ENCODE measurements at regions not wholly inside any gene's neighbourhood (a gene's known extent, or its start where the extent isn't known, plus 50 kb on each side); places are given as distances from the start of the nearest gene placed in this dataset.

DNA sequence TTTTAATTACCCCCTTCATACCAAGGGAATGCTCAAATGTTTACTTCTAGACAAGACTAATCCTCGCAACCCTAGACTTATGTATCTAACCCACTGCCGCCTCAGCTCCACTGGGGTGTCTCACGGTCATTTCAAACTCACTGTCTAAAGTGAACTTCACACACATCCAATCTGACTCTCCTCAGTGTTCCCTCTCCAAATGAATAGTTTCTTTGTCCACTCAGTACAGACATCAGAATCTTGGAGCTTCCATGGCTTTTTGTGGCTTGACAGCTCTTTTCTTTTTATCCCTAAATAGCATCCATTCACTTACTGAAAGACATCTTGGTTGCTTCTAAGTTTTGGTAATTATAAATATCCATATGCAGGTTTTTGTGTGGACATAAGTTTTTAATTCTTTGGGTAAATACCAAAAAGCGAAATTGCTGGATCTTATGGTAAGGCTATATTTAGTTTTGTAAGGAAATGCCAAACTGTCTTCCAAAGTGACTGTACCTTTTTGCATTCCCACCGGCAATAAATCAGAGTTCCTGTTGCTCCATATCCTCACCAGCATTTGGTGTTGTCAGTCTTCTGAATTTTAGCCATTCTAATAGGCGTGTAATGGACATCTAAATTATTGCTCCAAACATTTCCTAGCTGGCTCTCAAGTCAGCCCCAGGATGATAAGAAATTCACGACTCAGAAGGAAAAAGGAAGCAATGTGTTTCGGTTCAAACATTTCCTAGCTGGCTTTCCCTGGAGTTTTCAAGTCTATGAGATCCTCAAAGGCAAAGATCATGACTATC lies 73.1 kb downstream of the DNAAF9 start:
- CTCF ChIA-PET = no interaction called here
- H3K27me3 ChIP-seq (ENCODE audit: control insufficient read depth in 1 of 2, insufficient read depth in 2 of 2, low read length in 2 of 2) = no peaks in the 10 kb centered on the region
- no peaks in the 10 kb centered on the region for H3K9me3 ChIP-seq (ENCODE audit: control insufficient read depth in 1 of 2, insufficient read depth in 1 of 2, low read length in 2 of 2)
- ATAC-seq (ENCODE audit: poor library complexity) (no peak), DNase-seq (no peak)
- H3K27ac ChIP-seq (ENCODE audit: low read depth in 1 of 2, low read length in 2 of 2) = no peak overlapping the region
- H3K4me3 ChIP-seq (ENCODE audit: low read length) = no peak overlapping the region
- TF ChIP-seq, protein P1, sequence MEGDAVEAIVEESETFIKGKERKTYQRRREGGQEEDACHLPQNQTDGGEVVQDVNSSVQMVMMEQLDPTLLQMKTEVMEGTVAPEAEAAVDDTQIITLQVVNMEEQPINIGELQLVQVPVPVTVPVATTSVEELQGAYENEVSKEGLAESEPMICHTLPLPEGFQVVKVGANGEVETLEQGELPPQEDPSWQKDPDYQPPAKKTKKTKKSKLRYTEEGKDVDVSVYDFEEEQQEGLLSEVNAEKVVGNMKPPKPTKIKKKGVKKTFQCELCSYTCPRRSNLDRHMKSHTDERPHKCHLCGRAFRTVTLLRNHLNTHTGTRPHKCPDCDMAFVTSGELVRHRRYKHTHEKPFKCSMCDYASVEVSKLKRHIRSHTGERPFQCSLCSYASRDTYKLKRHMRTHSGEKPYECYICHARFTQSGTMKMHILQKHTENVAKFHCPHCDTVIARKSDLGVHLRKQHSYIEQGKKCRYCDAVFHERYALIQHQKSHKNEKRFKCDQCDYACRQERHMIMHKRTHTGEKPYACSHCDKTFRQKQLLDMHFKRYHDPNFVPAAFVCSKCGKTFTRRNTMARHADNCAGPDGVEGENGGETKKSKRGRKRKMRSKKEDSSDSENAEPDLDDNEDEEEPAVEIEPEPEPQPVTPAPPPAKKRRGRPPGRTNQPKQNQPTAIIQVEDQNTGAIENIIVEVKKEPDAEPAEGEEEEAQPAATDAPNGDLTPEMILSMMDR (IDR thresholded peaks at IDR 0.05) = no peak
- Mint-ChIP-seq H3K9me3 (no peaks in the 10 kb centered on the region), H3K27ac (no peak overlapping the region), H3K36me3 (ENCODE audit: low read depth) (peaks cover 9% of the 10 kb centered on the region), H3K4me1 (ENCODE audit: low read depth) (peaks cover 14% of the 10 kb centered on the region), H3K4me3 (no peak overlapping the region), H3K27me3 (no peaks in the 10 kb centered on the region)
- no peaks in the 10 kb centered on the region for H3K36me3 ChIP-seq (ENCODE audit: insufficient read depth, low read length)
- intact Hi-C loops (cut with DNase I, micrococcal nuclease) = no loop called here
- H3K4me1 ChIP-seq (ENCODE audit: insufficient read depth, low read length) = peaks cover under 1% of the 10 kb centered on the region
- POLR2A ChIA-PET = no interaction called here

DNA sequence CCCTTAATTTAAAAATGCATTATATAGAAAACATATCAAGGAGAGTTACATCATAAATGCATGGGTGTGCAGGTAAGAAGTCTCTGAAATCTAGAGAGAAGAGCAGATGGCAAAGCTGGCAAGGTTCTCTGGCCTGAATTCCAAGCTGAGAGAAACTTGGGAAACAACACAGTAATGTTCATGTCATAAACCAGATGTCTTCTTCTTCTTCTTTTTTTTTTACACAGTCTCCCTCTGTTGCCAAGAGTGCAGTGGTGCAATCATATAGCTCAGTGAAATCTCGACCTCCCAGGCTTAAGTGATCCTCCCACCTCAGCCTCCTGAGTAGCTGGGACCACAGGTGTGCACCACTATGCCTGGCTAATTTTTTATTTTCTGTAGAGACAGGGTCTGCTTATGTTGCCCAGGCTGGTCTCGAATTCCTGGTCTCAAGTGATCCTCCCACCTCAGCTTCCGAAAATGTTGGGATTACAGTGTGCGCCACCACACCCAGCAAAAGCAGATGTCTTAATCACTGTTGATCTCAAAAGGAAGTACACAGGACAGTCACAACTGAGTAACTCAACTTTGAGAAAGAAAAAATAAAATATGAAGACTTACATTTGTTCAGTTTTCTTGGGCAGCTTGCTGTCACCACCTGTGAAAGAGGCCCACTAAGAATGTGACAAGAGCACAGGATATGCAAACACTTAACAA lies 77.3 kb downstream of the DNAAF9 start:
- intact Hi-C loops (cut with DNase I, micrococcal nuclease) = no loop called here
- Mint-ChIP-seq H3K9me3 (no peaks in the 10 kb centered on the region), H3K4me1 (ENCODE audit: low read depth) (peaks cover 35% of the 10 kb centered on the region), H3K27me3 (no peaks in the 10 kb centered on the region), H3K4me3 (no peak overlapping the region), H3K36me3 (ENCODE audit: low read depth) (peaks cover 9% of the 10 kb centered on the region), H3K27ac (peak overlapping the region; percentile 31)
- CTCF ChIA-PET = interaction anchor here (0.7 kb wide), 1 partner anchor 1046 kb away, joined by 3 read pairs; no protein-coding TSS in a partner anchor
- peak; percentile 37 for ATAC-seq (ENCODE audit: poor library complexity)
- H3K27me3 ChIP-seq (ENCODE audit: control insufficient read depth in 1 of 2, insufficient read depth in 2 of 2, low read length in 2 of 2) = no peaks in the 10 kb centered on the region
- DNase-seq = peak in 1 of 14 experiments; percentile 4
- H3K4me1 ChIP-seq (ENCODE audit: insufficient read depth, low read length) = peaks cover 20% of the 10 kb centered on the region
- H3K36me3 ChIP-seq (ENCODE audit: insufficient read depth, low read length) = peaks cover under 1% of the 10 kb centered on the region
- no peak overlapping the region for H3K27ac ChIP-seq (ENCODE audit: low read depth in 1 of 2, low read length in 2 of 2)
- H3K9me3 ChIP-seq (ENCODE audit: control insufficient read depth in 1 of 2, insufficient read depth in 1 of 2, low read length in 2 of 2) = no peaks in the 10 kb centered on the region
- POLR2A ChIA-PET = interaction anchor here (0.6 kb wide), 1 partner anchor 209 kb away, joined by 3 read pairs; no protein-coding TSS in a partner anchor
- no peak overlapping the region for H3K4me3 ChIP-seq (ENCODE audit: low read length)
- TF ChIP-seq, protein P1 (IDR thresholded peaks at IDR 0.05) = no peak

DNA sequence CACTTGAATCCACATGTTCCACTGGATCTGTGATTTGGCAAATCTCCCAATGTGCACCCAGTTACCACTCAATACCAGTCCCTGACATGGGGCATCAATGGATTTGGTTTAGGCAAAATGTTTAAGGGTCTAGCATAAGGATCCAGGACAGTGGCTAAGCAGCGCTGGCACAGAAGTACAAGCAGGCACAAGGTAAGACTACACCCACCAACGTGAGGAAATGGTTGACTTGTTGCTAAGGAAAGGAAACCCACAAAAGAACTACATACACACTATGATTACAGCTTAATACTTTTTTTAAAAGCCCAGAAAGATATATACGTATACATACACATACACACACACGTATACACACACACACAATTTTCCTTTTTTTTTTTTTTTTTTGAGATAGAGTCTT lies 79.0 kb downstream of the DNAAF9 start:
- intact Hi-C loops (cut with DNase I, micrococcal nuclease) = no loop called here
- peak; percentile 87 for ATAC-seq (ENCODE audit: poor library complexity)
- H3K4me1 Mint-ChIP-seq (ENCODE audit: low read depth) = peaks cover 35% of the 10 kb centered on the region
- H3K27ac Mint-ChIP-seq = peak overlapping the region; percentile 52
- DNase-seq = peak in 4 of 14 experiments; percentile 15 to 68 (median 28)
- H3K27me3 Mint-ChIP-seq = no peaks in the 10 kb centered on the region
- Histone ChIP-seq H3K27me3 (ENCODE audit: control insufficient read depth in 1 of 2, insufficient read depth in 2 of 2, low read length in 2 of 2) (no peaks in the 10 kb centered on the region), H3K4me3 (ENCODE audit: low read length) (no peak overlapping the region), H3K27ac (ENCODE audit: low read depth in 1 of 2, low read length in 2 of 2) (no peak overlapping the region), H3K9me3 (ENCODE audit: control insufficient read depth in 1 of 2, insufficient read depth in 1 of 2, low read length in 2 of 2) (no peaks in the 10 kb centered on the region), H3K36me3 (ENCODE audit: insufficient read depth, low read length) (peaks cover 2% of the 10 kb centered on the region), H3K4me1 (ENCODE audit: insufficient read depth, low read length) (peaks cover 20% of the 10 kb centered on the region)
- H3K9me3 Mint-ChIP-seq = no peaks in the 10 kb centered on the region
- no peaks in the 10 kb centered on the region for H3K36me3 Mint-ChIP-seq (ENCODE audit: low read depth)
- POLR2A ChIA-PET = no interaction called here
- CTCF ChIA-PET = no interaction called here
- TF ChIP-seq, protein P1 (IDR thresholded peaks at IDR 0.05) = no peak
- H3K4me3 Mint-ChIP-seq = peak overlapping the region; percentile 5

Measured in CD4-positive, alpha-beta T cell (primary cell).